ENCODE measurements at regions not wholly inside any gene's neighbourhood (a gene's known extent, or its start where the extent isn't known, plus 50 kb on each side); places are given as distances from the start of the nearest gene placed in this dataset.
"Not testable (repeated sequence)": the region's sequence is repeated elsewhere in the genome, so short reads cannot be mapped to it uniquely, and the experiment has no call there.

- no peak for DNase-seq (ENCODE audit: low read depth)
These were observed 608.5 kb upstream of the FAT1 start for GRCh38 chr4:187332141-187332540.

DNA sequence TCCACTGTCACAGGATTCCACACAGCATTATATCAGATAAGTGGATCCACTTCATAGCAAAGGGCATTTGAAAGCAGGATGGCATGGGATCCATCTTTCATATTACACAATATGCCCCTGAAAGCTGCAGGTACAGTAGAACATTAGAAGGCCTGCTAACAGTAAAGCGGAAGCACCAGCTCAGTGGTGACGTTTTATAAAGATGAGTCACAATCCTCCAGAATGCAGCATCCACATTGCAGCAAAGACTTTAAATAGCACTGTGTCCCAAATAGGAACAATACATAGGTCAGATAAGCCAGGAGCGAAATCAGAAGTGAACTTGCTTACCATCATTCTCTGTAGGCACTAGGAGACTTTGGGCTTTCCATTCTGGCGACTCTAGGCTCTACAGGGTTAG lies 609.5 kb upstream of the FAT1 start:
- DNase-seq (ENCODE audit: low read depth), result peak; percentile 42

GRCh38 chr4:187335339-187335738 lies 611.7 kb upstream of the FAT1 start:
- DNase-seq (ENCODE audit: low read depth), result no peak

DNA sequence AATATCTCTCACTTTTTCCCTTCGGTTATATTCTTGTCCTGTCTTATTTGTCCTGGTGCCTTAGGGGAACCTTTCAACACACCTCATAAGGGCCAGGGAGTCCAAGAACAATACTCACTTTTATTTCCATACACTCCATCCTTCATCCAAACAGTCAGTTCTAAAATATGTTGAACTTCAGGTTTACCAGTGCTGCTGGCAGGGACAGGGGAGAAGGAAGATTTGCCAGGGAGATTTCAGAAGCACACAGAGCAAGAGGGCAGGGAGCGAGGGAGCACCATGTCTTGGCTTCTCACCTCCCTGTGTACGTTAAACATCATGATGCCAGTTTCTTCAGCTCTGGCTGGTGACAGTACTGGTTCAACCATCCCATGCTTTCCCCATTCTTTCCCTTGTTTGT lies 631.1 kb upstream of the FAT1 start:
- no peak for DNase-seq (ENCODE audit: low read depth)

- no peak for DNase-seq (ENCODE audit: low read depth)
These were observed 633.5 kb upstream of the FAT1 start for GRCh38 chr4:187357045-187357643.

- DNase-seq (ENCODE audit: low read depth), result no peak
These were observed 634.2 kb upstream of the FAT1 start for GRCh38 chr4:187357821-187358220.

- DNase-seq (ENCODE audit: low read depth), result peak; percentile 22
These were observed 632.4 kb upstream of the ZFP42 start for GRCh38 chr4:187362937-187363857.

DNA sequence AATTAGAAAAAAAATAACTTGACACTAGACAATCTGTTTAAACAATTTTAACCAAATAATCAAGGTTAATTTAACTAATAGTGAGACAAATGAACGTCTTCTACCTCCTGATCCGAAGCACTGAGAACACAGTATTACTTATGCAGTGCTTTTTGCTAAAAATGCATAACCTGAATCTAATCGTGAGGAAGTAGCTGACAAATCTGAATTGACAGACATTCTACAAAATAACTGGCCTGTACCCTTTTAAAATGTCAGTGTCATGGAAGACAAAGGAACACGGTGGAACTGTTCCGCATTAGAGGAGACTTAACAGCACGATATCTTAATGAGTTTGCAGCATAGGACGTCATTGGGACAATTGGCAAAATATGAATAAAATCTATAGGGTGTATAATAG lies 631.2 kb upstream of the ZFP42 start:
- DNase-seq (ENCODE audit: low read depth), result no peak

DNA sequence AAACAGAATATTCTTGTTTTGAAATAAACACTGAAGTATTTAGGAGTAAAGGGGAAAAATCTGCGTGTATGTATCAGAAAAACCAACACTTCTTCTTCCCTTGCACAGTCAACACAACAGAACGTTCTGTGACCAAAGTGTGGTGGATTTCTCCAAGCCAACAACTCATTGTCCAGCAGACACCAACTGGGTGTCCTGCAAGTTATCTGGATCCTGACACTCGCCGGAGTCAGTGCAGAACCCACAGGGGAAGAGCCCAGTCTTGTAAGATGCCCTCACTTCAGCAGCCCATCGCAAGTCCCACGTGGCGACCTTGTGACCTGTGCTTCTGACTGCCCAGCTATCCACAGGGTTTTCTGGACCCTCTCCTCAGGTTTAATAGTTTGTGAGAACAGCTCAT lies 630.7 kb upstream of the ZFP42 start:
- no peak for DNase-seq (ENCODE audit: low read depth)

- DNase-seq (ENCODE audit: low read depth), result no peak
These were observed 629.0 kb upstream of the ZFP42 start for GRCh38 chr4:187366530-187366929.

- no peak for DNase-seq (ENCODE audit: low read depth)
These were observed 624.7 kb upstream of the ZFP42 start for GRCh38 chr4:187370918-187371317.

DNA sequence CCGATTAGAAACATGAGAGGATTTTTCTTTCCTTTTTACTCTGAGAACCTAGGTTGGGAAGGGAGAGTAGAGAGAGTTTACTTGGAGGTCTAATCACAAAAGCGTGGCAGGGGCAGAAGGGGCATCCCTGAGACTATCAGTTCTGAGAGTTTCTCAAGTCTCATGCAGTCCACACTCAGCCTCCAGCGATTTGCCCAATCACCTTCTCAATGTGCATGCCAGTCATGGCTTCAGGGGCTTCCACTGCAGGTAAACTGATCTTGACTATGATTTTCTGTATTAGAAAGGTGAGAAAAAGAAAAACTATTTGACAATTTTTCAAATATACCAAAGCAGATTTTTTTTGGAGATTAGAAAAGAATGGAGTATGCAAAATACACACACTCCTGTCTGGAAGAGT lies 617.1 kb upstream of the ZFP42 start:
- DNase-seq (ENCODE audit: low read depth), result no peak

DNA sequence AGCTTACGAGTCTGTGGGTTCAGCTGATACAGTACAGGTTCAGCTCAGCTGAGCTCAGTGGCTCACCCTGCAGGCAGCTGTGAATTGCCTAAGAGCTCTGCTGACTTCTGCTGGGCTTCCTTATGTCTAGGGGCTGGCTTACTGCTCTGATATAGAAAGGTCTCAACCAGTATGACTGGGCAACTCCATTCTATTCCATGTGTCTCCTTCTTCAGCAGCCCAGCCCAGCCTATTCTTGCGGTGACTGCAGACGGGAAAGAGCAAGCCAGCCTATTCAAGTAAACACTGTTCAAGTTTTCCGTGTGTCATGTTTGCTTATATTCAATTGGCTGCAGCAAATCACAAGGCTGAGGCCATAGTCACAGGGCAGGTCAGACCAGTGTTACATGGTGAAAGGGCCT lies 615.4 kb upstream of the ZFP42 start:
- DNase-seq (ENCODE audit: low read depth), result peak; percentile 8

- DNase-seq (ENCODE audit: low read depth), result no peak
These were observed 612.4 kb upstream of the ZFP42 start for GRCh38 chr4:187383181-187383580.

GRCh38 chr4:187387739-187388138 lies 607.8 kb upstream of the ZFP42 start:
- peak; percentile 48 for DNase-seq (ENCODE audit: low read depth)

GRCh38 chr4:187389420-187389819 lies 606.2 kb upstream of the ZFP42 start:
- no peak for DNase-seq (ENCODE audit: low read depth)

DNA sequence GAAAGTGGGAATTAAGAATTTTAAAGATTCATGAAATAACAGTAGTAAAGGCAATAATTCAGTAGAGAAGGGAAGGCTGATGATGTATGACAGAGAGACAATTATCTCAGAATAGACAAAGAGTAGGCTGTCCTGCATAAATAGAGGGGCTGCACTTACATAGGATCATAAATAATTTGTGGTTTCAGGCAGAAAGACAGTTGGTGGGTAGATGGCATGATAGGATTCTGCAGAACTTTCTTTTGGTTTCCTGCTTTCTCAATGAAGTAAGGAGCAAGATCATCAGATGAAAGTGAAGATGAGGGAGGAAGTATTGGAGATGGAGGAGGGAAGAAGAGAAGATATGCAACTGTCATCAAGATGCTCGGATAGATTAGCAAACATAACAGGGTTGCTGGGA lies 604.9 kb upstream of the ZFP42 start:
- DNase-seq (ENCODE audit: low read depth), result no peak

DNA sequence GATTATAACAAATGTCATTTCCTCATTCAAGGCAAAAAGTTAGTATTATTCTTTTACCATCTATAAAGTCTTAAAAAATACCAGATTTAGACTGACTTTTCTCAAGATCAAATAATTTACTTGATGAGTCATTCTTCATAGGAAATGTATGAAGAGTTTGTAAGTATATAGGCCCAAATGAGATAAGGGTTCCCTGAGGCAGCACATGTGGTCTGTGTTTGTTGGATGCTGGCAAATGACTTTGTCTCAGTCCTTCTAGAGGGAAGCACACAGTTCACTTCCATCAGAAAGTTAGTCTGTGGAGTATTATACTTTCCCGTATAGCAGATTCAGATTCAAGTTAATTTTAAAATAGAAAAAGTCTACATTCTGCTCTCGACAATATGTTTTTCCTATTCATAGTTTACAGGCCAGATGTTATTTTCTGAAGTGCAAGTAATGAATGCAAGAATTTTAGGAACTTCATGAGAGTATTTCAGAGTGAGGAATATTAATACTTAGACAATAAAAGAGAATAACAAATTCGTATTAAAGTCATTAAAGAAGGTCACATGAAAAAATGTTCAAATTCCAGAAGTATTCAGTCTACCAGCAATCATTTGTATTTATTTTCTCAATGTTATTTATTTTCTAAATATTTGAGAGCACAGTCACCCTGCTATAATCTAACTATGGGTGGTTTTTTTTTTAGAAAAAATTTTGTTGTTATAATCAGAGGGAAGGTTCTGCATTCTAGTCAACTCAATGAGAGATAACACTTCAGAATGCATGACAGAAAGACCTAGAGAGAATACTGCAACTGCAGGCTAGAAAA lies 601.8 kb upstream of the ZFP42 start:
- DNase-seq (ENCODE audit: low read depth), result no peak

DNA sequence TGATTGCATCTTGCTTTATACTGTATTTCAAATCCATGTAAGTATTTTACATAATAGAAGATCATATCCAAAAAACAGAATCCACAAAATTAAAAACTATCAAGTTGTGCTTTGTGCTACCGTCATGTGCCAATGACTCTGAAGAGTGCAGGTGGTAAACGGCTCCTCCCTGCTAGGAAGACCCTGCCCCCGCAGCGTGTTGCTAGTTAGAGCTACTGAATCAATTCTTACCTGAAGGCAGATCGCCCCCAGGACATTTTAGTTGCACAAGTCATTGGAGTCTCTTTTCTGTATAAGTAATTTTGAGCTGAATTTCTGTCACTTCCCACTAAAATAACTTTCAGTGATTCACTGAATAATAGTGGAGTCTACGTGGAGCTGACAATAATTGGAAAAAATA lies 599.5 kb upstream of the ZFP42 start:
- DNase-seq (ENCODE audit: low read depth), result no peak

GRCh38 chr4:187408447-187408846 lies 587.1 kb upstream of the ZFP42 start:
- not testable (repeated sequence) for DNase-seq (ENCODE audit: low read depth)

DNA sequence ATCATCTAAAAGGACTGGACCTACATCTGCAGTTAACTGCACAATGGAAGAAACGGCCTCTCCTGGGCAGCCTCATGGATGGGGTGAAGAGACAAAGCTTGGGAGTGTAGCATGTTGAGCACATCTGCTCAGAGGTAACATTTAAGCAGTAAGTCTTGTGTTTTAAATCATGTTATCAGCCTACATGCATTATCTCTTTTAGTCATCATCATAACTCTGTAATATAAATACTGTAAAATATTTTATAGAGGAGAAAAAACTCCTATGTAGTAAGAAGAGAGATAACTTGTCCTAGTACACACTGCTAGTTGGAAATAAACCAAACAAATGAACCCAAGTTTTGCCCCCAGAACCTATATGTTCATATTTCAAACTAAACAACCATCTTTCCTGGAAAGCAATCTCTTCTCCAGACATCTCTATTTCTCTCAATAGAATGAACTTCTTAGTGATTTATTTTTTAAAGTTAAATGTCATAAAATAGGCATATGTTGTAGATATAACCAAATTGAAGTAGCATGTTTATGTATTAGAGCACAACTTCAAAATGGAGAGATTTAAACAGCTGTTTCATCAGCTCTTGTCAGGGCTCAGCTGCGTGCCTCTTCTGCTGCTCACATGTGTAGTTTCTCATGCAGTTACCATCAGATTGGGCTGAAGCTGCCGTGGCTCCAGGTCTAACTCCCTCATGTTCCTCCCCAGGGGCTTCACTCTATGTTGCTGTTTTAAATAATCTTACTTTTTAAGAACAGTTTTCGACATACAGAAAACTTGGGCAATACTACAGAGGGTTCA lies 581.8 kb upstream of the ZFP42 start:
- no peak for DNase-seq (ENCODE audit: low read depth)

DNA sequence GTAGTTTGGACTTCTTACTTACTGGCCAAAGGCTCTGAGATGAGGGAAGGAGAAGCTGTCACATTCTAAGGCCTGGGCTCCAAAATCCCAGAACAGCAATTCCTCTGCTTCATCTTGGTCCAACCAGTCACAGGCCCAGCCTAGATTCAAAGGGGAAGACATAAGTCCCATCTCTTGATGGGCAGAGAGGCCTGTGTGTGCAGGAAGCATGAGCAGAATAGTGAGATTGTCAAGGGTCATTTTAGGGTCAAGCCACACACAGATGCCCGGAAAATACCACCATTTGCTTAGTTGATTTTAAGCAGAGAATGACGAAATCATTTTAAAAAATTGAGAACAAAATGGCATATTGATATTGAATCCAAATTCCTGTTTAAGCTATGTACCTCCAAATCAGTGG lies 580.9 kb upstream of the ZFP42 start:
- peak; percentile 77 for DNase-seq (ENCODE audit: low read depth)
